ENCODE measurements at regions not wholly inside any gene's neighbourhood (a gene's known extent, or its start where the extent isn't known, plus 50 kb on each side); places are given as distances from the start of the nearest gene placed in this dataset.

GRCh38 chr2:47272031-47272864 lies 95.9 kb upstream of the CALM2 start (continued):
- TF ChIP-seq, protein P1, sequence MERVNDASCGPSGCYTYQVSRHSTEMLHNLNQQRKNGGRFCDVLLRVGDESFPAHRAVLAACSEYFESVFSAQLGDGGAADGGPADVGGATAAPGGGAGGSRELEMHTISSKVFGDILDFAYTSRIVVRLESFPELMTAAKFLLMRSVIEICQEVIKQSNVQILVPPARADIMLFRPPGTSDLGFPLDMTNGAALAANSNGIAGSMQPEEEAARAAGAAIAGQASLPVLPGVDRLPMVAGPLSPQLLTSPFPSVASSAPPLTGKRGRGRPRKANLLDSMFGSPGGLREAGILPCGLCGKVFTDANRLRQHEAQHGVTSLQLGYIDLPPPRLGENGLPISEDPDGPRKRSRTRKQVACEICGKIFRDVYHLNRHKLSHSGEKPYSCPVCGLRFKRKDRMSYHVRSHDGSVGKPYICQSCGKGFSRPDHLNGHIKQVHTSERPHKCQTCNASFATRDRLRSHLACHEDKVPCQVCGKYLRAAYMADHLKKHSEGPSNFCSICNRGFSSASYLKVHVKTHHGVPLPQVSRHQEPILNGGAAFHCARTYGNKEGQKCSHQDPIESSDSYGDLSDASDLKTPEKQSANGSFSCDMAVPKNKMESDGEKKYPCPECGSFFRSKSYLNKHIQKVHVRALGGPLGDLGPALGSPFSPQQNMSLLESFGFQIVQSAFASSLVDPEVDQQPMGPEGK (CRISPR knock-in tag; IDR thresholded peaks at IDR 0.05; ENCODE audit: borderline replicate concordance) = no peak
- no peak for TF ChIP-seq PYGO2 (tag; IDR thresholded peaks at IDR 0.05)
- TF ChIP-seq MED1 (CRISPR knock-in tag; IDR thresholded peaks at IDR 0.05; ENCODE audit: borderline replicate concordance) = no peak
- TF ChIP-seq ARNT (IDR thresholded peaks at IDR 0.05) = no peak
- TF ChIP-seq CREB1 (IDR thresholded peaks at IDR 0.05) = peak; percentile 17; the same call in 1 of the 2 replicates
- peak; percentile 57 for TF ChIP-seq CREB1 (CRISPR knock-in tag; IDR thresholded peaks at IDR 0.05)
- 0 out of 2 replicates have a peak, but pooled peaks have one; percentile 9 for TF ChIP-seq CBFA2T2 (conservative IDR thresholded peaks at IDR 0.05)
- peak; percentile 45 for TF ChIP-seq NFIC (IDR thresholded peaks at IDR 0.05)
- TF ChIP-seq MCM5 (IDR thresholded peaks at IDR 0.05; ENCODE audit: low read depth) = no peak
- TF ChIP-seq AFF1 (IDR thresholded peaks at IDR 0.05; ENCODE audit: low read depth in 1 of 2, partially characterized antibody in 2 of 2) = no peak
- TF ChIP-seq HDAC2 (IDR thresholded peaks at IDR 0.05) = peak; percentile 73
- TF ChIP-seq ELF1 (tag; IDR thresholded peaks at IDR 0.05) = peak; percentile 64; the same call in 1 of the 2 replicates
- 0 out of 2 replicates have a peak, but pooled peaks have one; percentile 36 for TF ChIP-seq ATF7 (IDR thresholded peaks at IDR 0.05)
- no peak for TF ChIP-seq HEY1 (CRISPR knock-in tag; IDR thresholded peaks at IDR 0.05; ENCODE audit: borderline replicate concordance)
- peak; percentile 91 for TF ChIP-seq SAFB (IDR thresholded peaks at IDR 0.05; ENCODE audit: borderline replicate concordance, low read depth, low read length)
- no peak for TF ChIP-seq FOXM1 (IDR thresholded peaks at IDR 0.05; ENCODE audit: low read depth)
- 0 out of 2 replicates have a peak, but pooled peaks have one; percentile 44 for TF ChIP-seq FOXM1 (CRISPR knock-in tag; IDR thresholded peaks at IDR 0.05; ENCODE audit: low read depth)
- 0 out of 2 replicates have a peak, but pooled peaks have one; percentile 5 for TF ChIP-seq BHLHE40 (IDR thresholded peaks at IDR 0.05; ENCODE audit: low read length)
- TF ChIP-seq ELF4 (CRISPR knock-in tag; IDR thresholded peaks at IDR 0.05) = peak; percentile 71; the same call in 1 of the 2 replicates
- TF ChIP-seq GATAD2B (IDR thresholded peaks at IDR 0.05; ENCODE audit: borderline replicate concordance) = peak; percentile 47; the same call in 1 of the 2 replicates
- 0 out of 2 replicates have a peak, but pooled peaks have one; percentile 16 for TF ChIP-seq ELF2 (CRISPR knock-in tag; IDR thresholded peaks at IDR 0.05)
- TF ChIP-seq KDM2B (CRISPR knock-in tag; IDR thresholded peaks at IDR 0.05) = no peak

Measured in K562 (cell line).